ENCODE measurements at regions not wholly inside any gene's neighbourhood (a gene's known extent, or its start where the extent isn't known, plus 50 kb on each side); places are given as distances from the start of the nearest gene placed in this dataset.
"Not testable (repeated sequence)": the region's sequence is repeated elsewhere in the genome, so short reads cannot be mapped to it uniquely, and the experiment has no call there.

- H3K4me1 ChIP-seq (ENCODE audit: low read length): no peaks in the 10 kb centered on the region
- no peak overlapping the region for H3K4me3 ChIP-seq (ENCODE audit: low read length)
- H3K4me2 ChIP-seq (ENCODE audit: low read depth, low read length, poor library complexity, severe bottlenecking): no peak overlapping the region
- no peaks in the 10 kb centered on the region for H3K9me3 ChIP-seq (ENCODE audit: low read length)
- DNase-seq: no peak
- H3K79me2 ChIP-seq (ENCODE audit: low read length): no peaks in the 10 kb centered on the region
- no peak overlapping the region for H3K9ac ChIP-seq (ENCODE audit: low read length)
- no peak overlapping the region for H3K27ac ChIP-seq (ENCODE audit: low read length)
- H2AFZ ChIP-seq (ENCODE audit: low read length): no peak overlapping the region
- H3K36me3 ChIP-seq (ENCODE audit: insufficient read depth, low read length): no peaks in the 10 kb centered on the region
- H4K20me1 ChIP-seq (ENCODE audit: insufficient read depth, low read depth, low read length): 0 out of 2 replicates have a peak, but pooled peaks cover 4% of the 10 kb centered on the region
- no peaks in the 10 kb centered on the region for H3K9me2 ChIP-seq (replicated peaks; ENCODE audit: insufficient read depth, low read length)
- no peaks in the 10 kb centered on the region for H3K27me3 ChIP-seq (ENCODE audit: low read length)
These were observed 254.6 kb downstream of the ANKRD60 start for GRCh38 chr20:57973886-57974285.

GRCh38 chr20:57971583-57971982 is 256.9 kb downstream of the ANKRD60 start:
- not testable (repeated sequence) for H4K20me1 ChIP-seq (ENCODE audit: insufficient read depth, low read depth, low read length); H3K9me3 ChIP-seq (ENCODE audit: low read length); H3K36me3 ChIP-seq (ENCODE audit: insufficient read depth, low read length); H2AFZ ChIP-seq (ENCODE audit: low read length); H3K27ac ChIP-seq (ENCODE audit: low read length); DNase-seq; H3K9me2 ChIP-seq (replicated peaks; ENCODE audit: insufficient read depth, low read length); H3K4me1 ChIP-seq (ENCODE audit: low read length); H3K9ac ChIP-seq (ENCODE audit: low read length); H3K4me3 ChIP-seq (ENCODE audit: low read length); H3K27me3 ChIP-seq (ENCODE audit: low read length); H3K4me2 ChIP-seq (ENCODE audit: low read depth, low read length, poor library complexity, severe bottlenecking); H3K79me2 ChIP-seq (ENCODE audit: low read length)

DNA sequence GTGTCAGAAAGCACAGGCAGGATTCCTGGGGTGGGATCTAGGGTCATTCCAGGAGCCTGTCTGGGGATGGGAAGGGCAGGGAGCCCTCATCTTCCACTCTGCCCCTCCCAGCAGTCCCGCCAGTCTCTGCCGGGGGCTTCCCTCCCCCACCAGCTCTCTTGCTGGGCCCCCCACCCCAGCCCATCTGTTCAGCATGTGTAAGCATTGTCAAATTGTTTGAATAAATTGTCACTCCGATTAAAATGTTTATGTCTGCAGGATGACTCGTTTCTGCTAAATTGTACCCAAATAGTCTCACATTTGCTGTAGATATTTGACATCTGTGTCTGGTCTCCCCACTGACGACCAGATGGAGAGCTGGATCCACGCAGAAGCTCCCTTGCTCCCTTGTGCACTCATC is 257.6 kb downstream of the ANKRD60 start:
- Histone ChIP-seq H3K27me3 (ENCODE audit: low read length) (no peaks in the 10 kb centered on the region), H3K9me2 (replicated peaks; ENCODE audit: insufficient read depth, low read length) (no peaks in the 10 kb centered on the region), H3K36me3 (ENCODE audit: insufficient read depth, low read length) (no peaks in the 10 kb centered on the region), H3K4me3 (ENCODE audit: low read length) (no peak overlapping the region), H3K9ac (ENCODE audit: low read length) (no peak overlapping the region), H3K79me2 (ENCODE audit: low read length) (no peaks in the 10 kb centered on the region), H3K27ac (ENCODE audit: low read length) (no peak overlapping the region), H4K20me1 (ENCODE audit: insufficient read depth, low read depth, low read length) (0 out of 2 replicates have a peak, but pooled peaks cover 5% of the 10 kb centered on the region), H3K4me1 (ENCODE audit: low read length) (no peaks in the 10 kb centered on the region), H2AFZ (ENCODE audit: low read length) (no peak overlapping the region), H3K4me2 (ENCODE audit: low read depth, low read length, poor library complexity, severe bottlenecking) (no peak overlapping the region), H3K9me3 (ENCODE audit: low read length) (no peaks in the 10 kb centered on the region)
- DNase-seq: no peak

DNA sequence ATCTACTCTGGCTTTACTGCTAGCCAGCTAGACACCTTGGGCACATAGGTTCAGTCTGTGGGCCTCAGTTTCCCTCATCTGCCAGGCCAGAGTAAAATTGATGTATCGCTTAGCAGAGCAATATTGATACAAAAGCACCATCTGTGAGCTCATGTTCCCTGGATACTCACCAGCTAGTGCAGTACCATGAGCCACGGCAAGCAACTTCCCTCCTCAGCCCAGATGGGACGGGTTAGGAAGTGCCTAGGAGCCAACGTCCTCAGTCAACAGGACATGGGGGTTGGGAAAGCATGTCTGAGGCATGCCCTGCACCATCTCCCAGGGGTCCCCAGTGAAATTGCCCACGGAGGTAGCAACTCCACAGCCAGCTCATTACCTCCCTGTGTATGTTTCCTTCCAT is 258.3 kb downstream of the ANKRD60 start:
- H3K36me3 ChIP-seq (ENCODE audit: insufficient read depth, low read length): no peaks in the 10 kb centered on the region
- no peaks in the 10 kb centered on the region for H3K27me3 ChIP-seq (ENCODE audit: low read length)
- H3K9me3 ChIP-seq (ENCODE audit: low read length): no peaks in the 10 kb centered on the region
- no peak overlapping the region for H2AFZ ChIP-seq (ENCODE audit: low read length)
- H3K9ac ChIP-seq (ENCODE audit: low read length): no peak overlapping the region
- H3K4me2 ChIP-seq (ENCODE audit: low read depth, low read length, poor library complexity, severe bottlenecking): no peak overlapping the region
- H3K79me2 ChIP-seq (ENCODE audit: low read length): no peaks in the 10 kb centered on the region
- DNase-seq: no peak
- no peak overlapping the region for H3K4me3 ChIP-seq (ENCODE audit: low read length)
- no peak overlapping the region for H3K27ac ChIP-seq (ENCODE audit: low read length)
- no peaks in the 10 kb centered on the region for H3K4me1 ChIP-seq (ENCODE audit: low read length)
- 0 out of 2 replicates have a peak, but pooled peaks cover 5% of the 10 kb centered on the region for H4K20me1 ChIP-seq (ENCODE audit: insufficient read depth, low read depth, low read length)
- H3K9me2 ChIP-seq (replicated peaks; ENCODE audit: insufficient read depth, low read length): no peaks in the 10 kb centered on the region

DNA sequence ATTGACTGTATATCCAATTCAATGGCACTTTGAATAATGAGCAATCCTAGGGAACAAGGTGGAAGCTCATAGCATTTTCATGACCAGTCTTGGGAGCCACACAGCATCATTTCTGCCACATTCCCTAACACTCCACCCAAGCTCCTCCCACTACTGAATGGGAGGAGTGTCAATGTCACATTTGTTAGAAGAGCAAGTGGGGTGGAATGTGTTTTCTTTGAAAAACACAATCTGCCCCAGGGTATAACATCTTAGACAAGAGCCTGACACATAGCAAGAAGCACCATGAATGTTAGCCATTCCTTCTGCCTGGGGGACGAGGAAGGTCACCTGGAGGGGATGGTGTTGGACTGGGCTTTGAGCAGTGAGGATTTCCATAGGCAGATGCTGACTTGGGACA is 258.3 kb upstream of the PMEPA1 start:
- no peak overlapping the region for H3K27ac ChIP-seq (ENCODE audit: low read length)
- DNase-seq: no peak
- no peak overlapping the region for H3K9ac ChIP-seq (ENCODE audit: low read length)
- no peaks in the 10 kb centered on the region for H3K36me3 ChIP-seq (ENCODE audit: insufficient read depth, low read length)
- H4K20me1 ChIP-seq (ENCODE audit: insufficient read depth, low read depth, low read length): 0 out of 2 replicates have a peak, but pooled peaks cover 5% of the 10 kb centered on the region
- H3K9me2 ChIP-seq (replicated peaks; ENCODE audit: insufficient read depth, low read length): no peaks in the 10 kb centered on the region
- H3K9me3 ChIP-seq (ENCODE audit: low read length): no peaks in the 10 kb centered on the region
- no peak overlapping the region for H3K4me3 ChIP-seq (ENCODE audit: low read length)
- H3K79me2 ChIP-seq (ENCODE audit: low read length): no peaks in the 10 kb centered on the region
- no peak overlapping the region for H3K4me2 ChIP-seq (ENCODE audit: low read depth, low read length, poor library complexity, severe bottlenecking)
- no peaks in the 10 kb centered on the region for H3K27me3 ChIP-seq (ENCODE audit: low read length)
- no peak overlapping the region for H2AFZ ChIP-seq (ENCODE audit: low read length)
- no peaks in the 10 kb centered on the region for H3K4me1 ChIP-seq (ENCODE audit: low read length)

- Histone ChIP-seq H2AFZ (ENCODE audit: low read length) (no peak overlapping the region), H3K9ac (ENCODE audit: low read length) (no peak overlapping the region), H4K20me1 (ENCODE audit: insufficient read depth, low read depth, low read length) (0 out of 2 replicates have a peak, but pooled peaks cover 5% of the 10 kb centered on the region), H3K4me1 (ENCODE audit: low read length) (no peaks in the 10 kb centered on the region), H3K9me2 (replicated peaks; ENCODE audit: insufficient read depth, low read length) (no peaks in the 10 kb centered on the region), H3K9me3 (ENCODE audit: low read length) (no peaks in the 10 kb centered on the region), H3K4me3 (ENCODE audit: low read length) (no peak overlapping the region), H3K36me3 (ENCODE audit: insufficient read depth, low read length) (no peaks in the 10 kb centered on the region), H3K79me2 (ENCODE audit: low read length) (no peaks in the 10 kb centered on the region), H3K27me3 (ENCODE audit: low read length) (no peaks in the 10 kb centered on the region), H3K27ac (ENCODE audit: low read length) (no peak overlapping the region), H3K4me2 (ENCODE audit: low read depth, low read length, poor library complexity, severe bottlenecking) (no peak overlapping the region)
- no peak for DNase-seq
These were observed 257.5 kb upstream of the PMEPA1 start for GRCh38 chr20:57967364-57967763.

- H3K4me1 ChIP-seq (ENCODE audit: low read length): no peaks in the 10 kb centered on the region
- H3K9me3 ChIP-seq (ENCODE audit: low read length): no peaks in the 10 kb centered on the region
- H3K36me3 ChIP-seq (ENCODE audit: insufficient read depth, low read length): no peaks in the 10 kb centered on the region
- H3K9me2 ChIP-seq (replicated peaks; ENCODE audit: insufficient read depth, low read length): no peaks in the 10 kb centered on the region
- no peak overlapping the region for H3K4me2 ChIP-seq (ENCODE audit: low read depth, low read length, poor library complexity, severe bottlenecking)
- no peaks in the 10 kb centered on the region for H3K27me3 ChIP-seq (ENCODE audit: low read length)
- no peak overlapping the region for H2AFZ ChIP-seq (ENCODE audit: low read length)
- H4K20me1 ChIP-seq (ENCODE audit: insufficient read depth, low read depth, low read length): 0 out of 2 replicates have a peak, but pooled peaks cover 5% of the 10 kb centered on the region
- no peak overlapping the region for H3K9ac ChIP-seq (ENCODE audit: low read length)
- no peak for DNase-seq
- no peak overlapping the region for H3K4me3 ChIP-seq (ENCODE audit: low read length)
- H3K79me2 ChIP-seq (ENCODE audit: low read length): no peaks in the 10 kb centered on the region
- no peak overlapping the region for H3K27ac ChIP-seq (ENCODE audit: low read length)
These were observed 256.8 kb upstream of the PMEPA1 start for GRCh38 chr20:57966620-57967019.

GRCh38 chr20:57965441-57965840 is 255.6 kb upstream of the PMEPA1 start:
- 0 out of 2 replicates have a peak, but pooled peaks cover 5% of the 10 kb centered on the region for H4K20me1 ChIP-seq (ENCODE audit: insufficient read depth, low read depth, low read length)
- H3K9me2 ChIP-seq (replicated peaks; ENCODE audit: insufficient read depth, low read length): no peaks in the 10 kb centered on the region
- H2AFZ ChIP-seq (ENCODE audit: low read length): no peak overlapping the region
- H3K9ac ChIP-seq (ENCODE audit: low read length): no peak overlapping the region
- H3K27me3 ChIP-seq (ENCODE audit: low read length): no peaks in the 10 kb centered on the region
- H3K9me3 ChIP-seq (ENCODE audit: low read length): no peaks in the 10 kb centered on the region
- H3K27ac ChIP-seq (ENCODE audit: low read length): no peak overlapping the region
- no peak for DNase-seq
- H3K4me2 ChIP-seq (ENCODE audit: low read depth, low read length, poor library complexity, severe bottlenecking): no peak overlapping the region
- no peaks in the 10 kb centered on the region for H3K4me1 ChIP-seq (ENCODE audit: low read length)
- no peak overlapping the region for H3K4me3 ChIP-seq (ENCODE audit: low read length)
- no peaks in the 10 kb centered on the region for H3K79me2 ChIP-seq (ENCODE audit: low read length)
- H3K36me3 ChIP-seq (ENCODE audit: insufficient read depth, low read length): no peaks in the 10 kb centered on the region

All from Karpas-422 (cell line).